Activated CD4-positive, alpha-beta T cell treated with anti-CD3 and anti-CD28 coated beads for 48 hours (primary cell): ENCODE measurements at regions not wholly inside any gene's neighbourhood (a gene's known extent, or its start where the extent isn't known, plus 50 kb on each side); places are given as distances from the start of the nearest gene placed in this dataset.

Experiments
- DNase-seq: peaks from one replicate; pipeline ENCODE4 v3.0.0-alpha.2; 2020

GRCh38 chr2:106941372-106941993 lies 55.5 kb upstream of the ST6GAL2 start:
- DNase-seq: no peak

GRCh38 chr2:106943468-106944200 lies 57.7 kb upstream of the ST6GAL2 start:
- DNase-seq: no peak

- no peak for DNase-seq
Measured at GRCh38 chr2:106944215-106944614, 58.2 kb upstream of the ST6GAL2 start.

DNA sequence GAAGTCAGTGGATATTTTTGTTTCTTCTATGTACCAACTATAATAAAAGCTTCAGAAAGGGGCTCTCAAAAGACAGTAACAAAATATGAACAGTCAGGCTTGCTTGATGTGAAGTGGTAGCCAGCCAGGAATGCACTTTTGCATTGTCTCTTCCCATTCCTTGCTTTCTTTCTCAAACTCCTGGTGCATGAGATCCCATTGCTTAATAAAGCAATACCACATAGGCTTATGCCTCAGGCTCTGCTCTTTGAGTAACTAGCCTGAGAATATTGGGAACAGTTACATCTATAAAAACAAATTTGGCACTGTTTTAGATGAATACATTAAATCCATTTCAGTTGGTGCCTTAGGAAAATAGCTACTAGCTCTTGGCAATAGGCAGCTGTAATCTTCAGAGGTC lies 62.6 kb upstream of the ST6GAL2 start:
- no peak for DNase-seq

DNA sequence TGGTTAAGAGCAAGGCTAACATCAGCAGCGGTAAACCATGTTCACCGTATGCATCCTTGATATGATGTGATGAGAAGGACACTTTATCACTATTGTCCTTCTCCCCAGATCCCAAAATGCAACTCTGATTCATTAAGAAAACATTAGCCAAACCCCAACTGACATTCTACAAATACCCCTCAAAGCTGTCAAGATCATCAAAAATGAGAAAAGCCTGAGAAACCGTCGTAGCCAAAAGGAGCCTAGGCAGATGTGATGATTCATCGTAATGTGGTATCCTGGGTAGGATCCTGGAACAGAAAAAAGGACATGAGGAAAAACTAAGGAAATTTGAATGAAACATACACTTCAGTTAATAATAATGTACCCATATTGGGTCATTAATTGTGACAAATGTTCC lies 67.3 kb upstream of the ST6GAL2 start:
- no peak for DNase-seq

DNA sequence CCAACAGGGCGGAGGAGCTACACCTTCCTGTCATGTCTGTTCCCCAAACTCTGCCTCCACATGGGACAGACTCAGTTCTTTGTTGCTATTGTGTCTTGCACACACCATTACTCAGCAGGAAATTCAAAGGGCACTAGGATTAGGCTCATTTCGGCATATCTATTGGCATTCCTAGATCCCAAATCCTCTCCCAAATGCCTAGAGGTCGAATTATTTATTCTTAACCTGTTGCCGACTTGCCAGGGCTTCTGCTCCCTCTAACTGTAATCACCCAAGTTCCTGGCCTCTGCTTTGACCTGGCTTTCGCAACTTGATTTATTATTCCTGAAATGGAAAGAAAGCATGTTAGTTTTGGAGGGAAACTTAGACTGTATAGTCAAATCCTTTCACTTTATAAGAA lies 67.8 kb upstream of the ST6GAL2 start:
- no peak for DNase-seq

DNA sequence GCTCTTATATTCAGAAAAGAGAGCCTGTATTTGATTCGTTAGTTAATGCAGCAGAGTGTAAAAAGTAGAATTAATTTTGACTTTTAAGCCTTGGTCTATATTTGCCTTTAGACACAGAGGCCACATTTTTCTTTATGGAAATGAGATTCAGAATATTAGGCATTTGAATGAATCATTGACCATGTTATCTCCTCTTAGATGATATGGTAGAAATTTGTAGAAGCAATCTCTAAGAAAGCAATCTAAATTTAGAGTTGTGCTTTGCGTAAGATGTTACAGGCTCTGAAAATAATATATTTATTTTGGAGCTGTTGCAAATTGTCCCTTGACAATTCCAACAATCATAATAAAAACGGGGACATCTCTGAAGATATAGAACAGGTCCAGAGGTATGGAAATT lies 68.3 kb upstream of the ST6GAL2 start:
- no peak for DNase-seq

- no peak for DNase-seq
Measured at GRCh38 chr2:106956416-106956815, 70.4 kb upstream of the ST6GAL2 start.

- DNase-seq: no peak
Measured at GRCh38 chr2:106956879-106957278, 70.9 kb upstream of the ST6GAL2 start.

DNA sequence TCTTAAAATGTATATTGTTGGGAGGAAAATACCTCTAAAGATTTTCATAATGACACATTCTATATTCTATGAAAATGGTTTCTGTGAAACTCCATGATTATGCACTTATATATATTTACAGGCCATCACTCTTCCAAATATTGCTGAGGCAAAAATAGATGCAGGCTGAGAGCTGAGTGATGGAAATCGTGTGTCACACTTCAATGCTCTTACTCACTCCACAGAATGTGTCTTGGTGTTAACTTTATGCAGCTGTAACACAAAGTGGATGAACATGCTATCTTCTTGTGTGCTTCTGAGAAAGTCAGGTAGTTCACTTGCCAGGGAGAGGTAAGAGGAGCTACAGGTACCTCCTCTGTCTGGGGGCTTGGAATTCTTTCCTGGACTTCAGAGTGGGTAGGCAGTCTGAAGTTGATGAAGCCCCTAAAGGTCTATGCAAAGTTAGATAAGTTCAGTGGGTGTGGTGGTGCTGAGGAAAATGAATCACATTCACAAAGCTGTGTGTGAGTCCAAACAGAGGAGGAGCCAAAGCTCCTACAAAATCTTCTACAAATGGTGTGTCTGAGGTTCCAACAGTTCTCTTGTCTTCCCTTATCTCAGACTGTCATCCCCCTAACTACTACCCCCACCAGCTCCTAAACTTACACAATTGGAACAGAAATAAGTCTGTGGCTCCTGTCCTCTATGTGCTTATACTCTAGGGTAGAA lies 74.2 kb upstream of the ST6GAL2 start:
- no peak for DNase-seq

- DNase-seq: no peak
Measured at GRCh38 chr2:106960683-106961161, 74.8 kb upstream of the ST6GAL2 start.

DNA sequence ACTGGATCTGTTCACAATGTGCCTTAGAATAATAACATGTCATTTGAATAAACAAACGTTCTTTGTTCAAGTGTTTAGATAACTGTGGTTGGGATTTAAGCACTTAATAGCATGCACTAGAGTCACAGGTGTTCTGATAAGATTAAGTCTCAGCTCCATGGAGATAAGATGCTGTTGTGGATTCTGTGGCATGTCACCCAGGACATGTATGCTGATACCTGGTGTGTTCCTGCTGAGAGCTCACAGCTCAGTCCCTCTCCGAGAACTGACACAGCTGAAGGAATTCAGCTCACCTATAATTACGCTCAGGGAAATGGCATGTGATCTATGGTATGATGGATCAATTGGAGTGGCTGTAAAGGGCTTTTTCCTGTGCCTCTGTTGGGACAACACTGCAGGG lies 75.4 kb upstream of the ST6GAL2 start:
- DNase-seq: no peak

DNA sequence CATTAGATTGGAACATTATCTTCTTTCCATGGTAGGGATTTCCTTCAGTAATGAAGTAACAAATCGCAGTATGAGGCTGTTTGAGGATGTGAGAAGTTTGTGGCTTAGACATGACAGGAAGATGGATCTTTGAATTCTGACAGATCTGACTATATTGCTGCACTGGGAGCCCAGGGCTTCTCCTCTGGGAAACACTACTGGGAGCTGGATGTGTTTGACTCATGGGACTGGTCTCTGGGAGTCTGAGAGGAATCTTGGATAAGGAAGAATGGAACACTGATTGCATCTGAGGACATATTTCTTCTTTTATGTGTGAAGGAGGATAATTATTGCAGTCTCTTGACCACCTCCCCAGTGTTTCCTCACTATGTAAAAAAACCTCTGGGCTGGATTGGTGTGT lies 77.2 kb upstream of the ST6GAL2 start:
- DNase-seq: no peak

- no peak for DNase-seq
Measured at GRCh38 chr2:106963893-106964292, 77.9 kb upstream of the ST6GAL2 start.

GRCh38 chr2:106965611-106966010 lies 79.6 kb upstream of the ST6GAL2 start:
- no peak for DNase-seq

DNA sequence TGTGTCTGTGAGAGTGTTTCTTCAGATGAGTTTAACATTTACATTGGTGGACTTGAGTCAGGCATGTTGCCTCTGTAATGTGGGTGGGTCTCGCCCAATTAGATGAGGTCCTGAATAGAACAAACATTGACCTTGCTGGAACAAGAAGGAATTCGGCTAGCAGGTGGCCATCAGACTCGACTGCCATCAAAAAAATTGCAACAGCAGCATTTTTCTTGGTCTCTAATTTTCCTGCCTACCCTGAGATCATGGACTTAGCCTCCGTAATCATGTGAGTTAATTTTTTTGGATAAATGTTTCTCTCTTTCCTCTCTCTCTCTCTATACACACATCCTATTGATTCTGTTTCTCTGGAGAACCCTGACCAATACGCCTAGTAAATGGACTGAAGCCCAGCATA lies 83.8 kb upstream of the ST6GAL2 start:
- no peak for DNase-seq

DNA sequence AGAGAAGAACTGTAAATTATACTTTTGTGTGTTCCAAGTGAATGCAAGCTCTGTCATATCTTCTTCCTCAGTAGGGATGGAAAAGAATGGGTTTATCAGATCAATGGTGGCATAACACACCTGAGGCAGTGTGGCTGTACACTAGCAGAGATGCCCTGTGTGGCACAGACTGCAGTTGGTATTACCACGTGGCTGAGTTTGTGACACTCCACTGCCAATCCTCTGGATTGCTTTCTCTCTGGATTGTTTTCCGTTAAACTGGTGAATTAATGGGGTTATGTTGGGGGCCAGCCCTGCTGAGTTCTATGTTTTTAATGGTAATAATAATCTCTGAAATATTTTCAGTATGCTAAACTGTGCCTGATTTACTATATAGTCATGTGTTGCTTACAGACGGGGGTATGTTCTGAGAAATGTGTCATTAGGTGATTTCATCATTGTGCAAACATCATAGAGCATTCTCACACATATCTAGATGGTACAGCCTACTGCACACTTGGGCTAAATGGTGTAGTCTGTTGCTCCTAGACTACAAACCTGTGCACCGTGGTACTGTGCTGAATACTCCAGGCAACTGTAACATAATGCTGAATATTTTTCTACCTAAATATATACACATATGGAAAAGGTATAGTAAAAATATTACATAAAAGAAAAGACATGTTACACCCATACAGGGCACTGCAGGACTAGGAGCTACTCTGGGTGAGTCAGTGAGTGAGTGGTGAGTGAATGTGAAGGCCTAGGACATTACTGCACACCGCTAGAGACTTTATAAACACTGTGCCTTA lies 84.7 kb upstream of the ST6GAL2 start:
- DNase-seq: no peak

DNA sequence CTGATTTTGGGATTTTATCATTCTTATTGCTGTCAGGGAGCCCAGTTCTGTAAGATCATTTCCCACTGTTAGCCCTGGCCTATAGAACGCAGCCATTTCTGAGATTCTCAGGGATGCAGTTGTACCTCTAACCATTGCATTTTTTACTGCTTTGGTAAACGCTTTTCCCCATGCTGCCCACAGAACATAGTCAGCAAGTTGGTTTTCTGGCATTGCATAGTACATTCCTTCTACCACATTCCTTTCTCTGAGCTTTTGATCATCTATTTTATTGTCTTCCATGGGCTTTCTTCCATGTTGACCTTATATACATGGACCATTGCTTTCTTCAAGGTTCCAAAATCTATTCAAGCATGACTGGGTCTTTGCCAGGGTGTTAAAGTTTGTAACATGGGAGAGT lies 86.8 kb upstream of the ST6GAL2 start:
- no peak for DNase-seq

DNA sequence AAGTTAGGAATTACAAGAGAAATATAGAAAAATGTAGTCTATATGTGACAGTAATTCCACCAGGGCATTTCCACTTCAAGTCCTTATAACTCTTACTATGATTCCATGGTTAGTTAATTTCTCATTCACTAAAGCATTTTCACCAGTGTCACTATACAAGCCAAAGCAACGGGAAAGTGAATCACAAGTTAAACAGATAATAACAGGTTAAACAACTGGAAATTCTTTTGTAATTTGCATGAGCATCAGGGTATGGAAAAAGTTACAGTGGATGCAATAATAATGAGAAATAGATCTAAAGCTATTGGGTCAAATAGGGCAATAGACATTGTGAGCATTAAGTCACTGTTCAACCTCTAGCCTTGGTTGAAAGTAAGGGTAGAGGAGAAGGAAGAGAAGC lies 88.9 kb upstream of the ST6GAL2 start:
- DNase-seq: no peak

DNA sequence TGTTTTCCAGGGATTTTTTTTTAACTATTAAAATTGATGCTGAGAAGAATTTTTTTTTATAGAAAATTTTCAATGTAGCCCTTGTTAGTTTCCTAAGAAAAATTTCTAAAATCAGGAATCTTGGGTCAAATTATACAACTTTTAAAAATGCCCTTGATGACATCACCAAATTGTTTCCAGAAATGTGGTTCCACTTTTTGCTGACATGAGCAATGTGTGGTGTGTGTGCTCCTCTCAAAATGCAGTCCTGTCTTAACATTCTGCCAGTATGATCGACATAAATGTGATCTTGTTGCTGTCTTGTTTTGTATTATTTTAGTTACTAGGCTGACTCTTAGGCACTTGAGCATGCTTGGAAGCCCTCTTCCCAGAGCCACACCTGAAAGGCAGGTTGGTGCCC lies 89.7 kb upstream of the ST6GAL2 start:
- no peak for DNase-seq

DNA sequence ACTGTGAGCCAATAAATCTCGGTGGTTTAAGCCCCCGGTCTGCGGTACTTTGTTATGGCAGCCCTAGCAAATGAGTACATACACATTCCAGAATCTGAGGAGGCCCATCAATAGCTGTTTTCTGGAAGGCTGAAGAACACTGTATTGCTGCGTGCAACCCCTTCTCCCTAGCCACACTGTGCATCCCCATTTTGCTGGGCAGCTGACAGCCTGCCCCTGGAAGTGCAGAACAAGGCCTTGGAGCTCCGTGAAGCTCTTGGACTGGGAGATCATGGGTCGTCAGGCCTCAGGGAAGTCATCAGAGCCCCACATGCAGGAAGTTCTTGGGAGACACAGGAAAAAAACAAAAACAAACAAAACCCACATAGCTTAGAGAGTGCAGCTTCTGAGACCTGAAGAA lies 90.6 kb upstream of the ST6GAL2 start:
- no peak for DNase-seq

DNA sequence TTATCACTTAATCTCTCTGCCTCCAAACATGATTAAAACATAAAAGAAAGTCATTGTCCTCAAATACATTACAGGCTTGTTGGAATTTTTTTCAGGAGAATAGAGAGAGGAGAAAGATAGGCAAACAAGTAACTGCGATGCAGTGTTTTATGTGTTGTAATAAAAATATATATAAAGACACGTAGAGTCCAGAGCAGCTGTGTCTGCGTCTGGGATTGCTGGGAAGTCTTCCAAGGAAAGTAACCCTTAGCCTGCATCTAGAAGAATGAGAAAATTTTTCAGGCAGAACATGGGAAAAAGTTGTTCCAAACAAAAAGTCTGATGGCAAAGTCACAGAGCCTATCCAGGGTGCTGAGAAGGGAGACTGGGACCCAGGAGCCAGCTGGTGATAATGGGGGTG lies 91.8 kb upstream of the ST6GAL2 start:
- no peak for DNase-seq

GRCh38 chr2:106978647-106979046 lies 92.7 kb upstream of the ST6GAL2 start:
- DNase-seq: no peak
